Trophoblast cell (in vitro differentiated cells and primary cell): ENCODE measurements at regions not wholly inside any gene's neighbourhood (a gene's known extent, or its start where the extent isn't known, plus 50 kb on each side); places are given as distances from the start of the nearest gene placed in this dataset.

Experiments
- DNase-seq, 2 donors: peaks; one replicate each; pipeline ENCODE4 v3.0.0-alpha.2; 2016
- H2AFZ ChIP-seq: 2 replicates; pipeline ENCODE4 v1.6.1; 2013; ENCODE audit warnings: low read length, moderate library complexity, mild to moderate bottlenecking; ENCODE audit not compliant: insufficient read depth, poor library complexity
- H2AK5ac ChIP-seq: 2 replicates; pipeline ENCODE4 v1.6.1; 2013; ENCODE audit warnings: mild to moderate bottlenecking, low read length
- H2BK120ac ChIP-seq: 2 replicates; pipeline ENCODE4 v1.6.1; 2013; ENCODE audit warnings: low read length, mild to moderate bottlenecking, moderate library complexity; ENCODE audit not compliant: insufficient read depth, poor library complexity
- H2BK12ac ChIP-seq: 2 replicates; pipeline ENCODE4 v1.6.1; 2013; ENCODE audit warnings: mild to moderate bottlenecking, low read length, moderate library complexity
- H2BK5ac ChIP-seq: 2 replicates; pipeline ENCODE4 v1.6.1; 2013; ENCODE audit warnings: low read length, low read depth, moderate library complexity, mild to moderate bottlenecking; ENCODE audit not compliant: poor library complexity
- H3K14ac ChIP-seq: 2 replicates; pipeline ENCODE4 v1.6.1; 2013; ENCODE audit warnings: mild to moderate bottlenecking, low read length
- H3K18ac ChIP-seq: 2 replicates; pipeline ENCODE4 v1.6.1; 2013; ENCODE audit warnings: mild to moderate bottlenecking, low read length
- H3K23ac ChIP-seq: 2 replicates; pipeline ENCODE4 v1.6.1; 2013; ENCODE audit warnings: low read length
- H3K27ac ChIP-seq: 2 replicates; pipeline ENCODE4 v1.5.1; 2013; ENCODE audit warnings: low read depth, mild to moderate bottlenecking, inconsistent platforms, low read length, moderate library complexity
- H3K27me3 ChIP-seq: 2 replicates; pipeline ENCODE4 v1.6.1; 2013; ENCODE audit warnings: inconsistent platforms, mild to moderate bottlenecking, low read length, moderate library complexity; ENCODE audit not compliant: insufficient read depth
- H3K36me3 ChIP-seq, 2 experiments: 1 replicate in 1 of 2; 2 replicates in 1 of 2; pipeline ENCODE4 v1.6.1; 2013; ENCODE audit warnings: low read length in 2 of 2, mild to moderate bottlenecking in 2 of 2, moderate library complexity in 1 of 2; ENCODE audit not compliant: insufficient read depth in 2 of 2, control insufficient read depth in 1 of 2
- H3K4ac ChIP-seq: 2 replicates; pipeline ENCODE4 v1.6.1; 2013; ENCODE audit warnings: low read depth, mild to moderate bottlenecking, low read length, moderate library complexity
- H3K4me1 ChIP-seq, 2 experiments: 1 replicate in 1 of 2; 2 replicates in 1 of 2; pipeline ENCODE4 v1.6.1; 2013; ENCODE audit warnings: low read length in 2 of 2, mild to moderate bottlenecking in 2 of 2, moderate library complexity in 1 of 2; ENCODE audit not compliant: insufficient read depth in 2 of 2, control insufficient read depth in 1 of 2
- H3K4me2 ChIP-seq: 2 replicates; pipeline ENCODE4 v1.6.1; 2013; ENCODE audit warnings: inconsistent platforms, mild to moderate bottlenecking, low read length, moderate library complexity
- H3K4me3 ChIP-seq: 2 replicates; pipeline ENCODE4 v1.5.1; 2013; ENCODE audit warnings: mild to moderate bottlenecking, low read depth, low read length, inconsistent platforms
- H3K79me1 ChIP-seq: one replicate; pipeline ENCODE4 v1.6.1; 2013; ENCODE audit warnings: low read length
- H3K79me2 ChIP-seq: 2 replicates; pipeline ENCODE4 v1.6.1; 2013; ENCODE audit warnings: low read length, mild to moderate bottlenecking; ENCODE audit not compliant: control insufficient read depth, insufficient read depth, poor library complexity
- H3K9ac ChIP-seq: 2 replicates; pipeline ENCODE4 v1.6.1; 2013; ENCODE audit warnings: mild to moderate bottlenecking, low read length
- H3K9me3 ChIP-seq: 2 replicates; pipeline ENCODE4 v1.6.1; 2013; ENCODE audit warnings: low read depth, mild to moderate bottlenecking, control low read depth, inconsistent platforms, low read length; ENCODE audit not compliant: insufficient read depth
- H4K12ac ChIP-seq: 2 replicates; pipeline ENCODE4 v1.6.1; 2013; ENCODE audit warnings: low read depth, mild to moderate bottlenecking, low read length, moderate library complexity
- H4K8ac ChIP-seq: 2 replicates; pipeline ENCODE4 v1.6.1; 2013; ENCODE audit warnings: low read depth, mild to moderate bottlenecking, low read length, moderate library complexity
- H4K91ac ChIP-seq: one replicate; pipeline ENCODE4 v1.6.1; 2013; ENCODE audit warnings: low read depth, mild to moderate bottlenecking, low read length, moderate library complexity
- WGBS: extraction: QIAGEN DNeasy Blood & Tissue Kit; methylation state at CpG from one replicate; pipeline ENCODE4 v1.1.7; 2013; ENCODE audit warnings: missing lambda C conversion rate; ENCODE audit not compliant: insufficient read length, insufficient coverage; ENCODE audit errors: extremely low coverage; 5-methylcytosine and 5-hydroxymethylcytosine counted together

DNA sequence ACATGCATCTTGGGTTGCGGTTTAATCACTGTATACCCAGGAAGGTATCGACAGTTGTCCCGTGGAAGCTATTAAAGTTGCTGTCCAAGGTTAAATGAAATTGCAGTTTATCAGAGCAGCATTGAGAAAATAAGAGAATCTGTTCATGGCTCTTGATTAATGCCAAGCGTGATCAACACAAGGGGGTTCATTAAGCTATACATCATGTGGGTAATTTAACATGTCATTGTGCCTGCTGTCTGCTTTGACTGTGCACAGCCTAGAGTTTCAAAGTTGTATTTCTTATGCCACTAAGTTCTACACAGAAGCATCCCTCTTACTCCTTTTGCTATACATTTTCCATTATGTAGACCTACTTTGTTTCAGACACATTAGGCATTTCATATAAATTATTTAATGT lies 74.8 kb upstream of the SP8 start:
- no CpG with 5 or more reads among the region's 4 CpGs for WGBS
- Histone ChIP-seq H3K79me2 (no peaks in the 10 kb centered on the region), H2BK5ac (no peak overlapping the region), H4K91ac (no peak overlapping the region), H3K14ac (no peak overlapping the region), H3K4me2 (no peak overlapping the region), H4K12ac (no peak overlapping the region), H3K23ac (no peak overlapping the region), H3K79me1 (no peaks in the 10 kb centered on the region), H2AFZ (no peak overlapping the region), H3K27me3 (no peaks in the 10 kb centered on the region), H2BK120ac (no peak overlapping the region), H3K4me3 (no peak overlapping the region), H3K9ac (no peak overlapping the region), H4K8ac (no peak overlapping the region), H3K9me3 (no peaks in the 10 kb centered on the region), H3K4me1 (no peaks in the 10 kb centered on the region), H2AK5ac (no peak overlapping the region), H3K18ac (no peak overlapping the region), H3K4ac (no peak overlapping the region), H3K36me3 (no peaks in the 10 kb centered on the region), H2BK12ac (no peak overlapping the region), H3K27ac (no peak overlapping the region)
- no peak for DNase-seq

DNA sequence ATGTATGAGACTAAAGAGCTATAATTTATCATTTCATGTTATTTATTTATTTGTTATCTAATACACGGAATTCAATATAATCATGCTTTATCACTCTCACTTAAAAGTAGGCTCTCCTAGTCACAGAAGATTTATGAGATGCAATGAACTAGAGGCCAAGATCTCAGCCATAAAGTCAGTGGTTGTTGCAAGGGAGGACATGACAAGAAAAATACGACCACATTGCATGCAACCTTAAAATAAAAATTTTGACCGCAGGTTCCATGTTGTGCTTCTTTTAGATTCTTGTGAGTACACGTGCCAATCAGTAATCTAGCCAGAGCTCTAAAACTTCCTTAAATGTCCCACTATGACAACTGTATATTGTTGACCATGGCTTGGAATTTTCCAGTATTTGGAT lies 75.9 kb upstream of the SP8 start:
- Histone ChIP-seq H3K4me2 (no peak overlapping the region), H3K27ac (no peak overlapping the region), H3K27me3 (no peaks in the 10 kb centered on the region), H3K36me3 (no peaks in the 10 kb centered on the region), H3K4me1 (no peaks in the 10 kb centered on the region), H4K91ac (no peak overlapping the region), H3K79me2 (no peaks in the 10 kb centered on the region), H3K4ac (no peak overlapping the region), H2BK5ac (no peak overlapping the region), H3K79me1 (no peaks in the 10 kb centered on the region), H4K8ac (no peak overlapping the region), H2AFZ (no peak overlapping the region), H4K12ac (no peak overlapping the region), H3K9me3 (no peaks in the 10 kb centered on the region), H3K4me3 (no peak overlapping the region), H3K9ac (no peak overlapping the region), H3K23ac (no peak overlapping the region), H2BK12ac (no peak overlapping the region), H2BK120ac (no peak overlapping the region), H3K14ac (no peak overlapping the region), H3K18ac (no peak overlapping the region), H2AK5ac (no peak overlapping the region)
- DNase-seq: no peak
- no CpG with 5 or more reads among the region's 4 CpGs for WGBS

DNA sequence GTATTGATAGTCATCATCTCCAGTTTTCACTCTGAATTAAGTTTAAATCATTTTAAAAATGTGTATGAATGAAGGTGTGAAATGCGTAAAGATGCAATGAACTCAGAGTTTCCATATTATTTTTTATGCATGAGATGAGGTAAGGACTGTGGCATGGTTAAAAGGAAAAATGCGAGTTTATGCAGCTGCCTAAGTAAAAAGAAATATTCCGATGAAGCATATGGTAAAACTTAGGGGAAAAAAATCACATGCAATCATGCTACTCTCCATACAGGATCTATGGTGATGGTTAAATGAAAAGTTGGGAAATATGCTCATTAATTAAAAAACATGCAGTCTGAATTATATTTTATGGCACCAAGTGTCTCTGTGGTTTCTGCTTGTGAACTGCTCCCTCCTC lies 77.5 kb upstream of the SP8 start:
- no peaks in the 10 kb centered on the region for H3K36me3 ChIP-seq
- H3K4me1 ChIP-seq: no peaks in the 10 kb centered on the region
- H2BK120ac ChIP-seq: no peak overlapping the region
- H3K9ac ChIP-seq: no peak overlapping the region
- H2AK5ac ChIP-seq: no peak overlapping the region
- no peak overlapping the region for H3K4me3 ChIP-seq
- H3K4ac ChIP-seq: no peak overlapping the region
- no peak overlapping the region for H4K8ac ChIP-seq
- H3K9me3 ChIP-seq: no peaks in the 10 kb centered on the region
- H4K12ac ChIP-seq: no peak overlapping the region
- H3K18ac ChIP-seq: no peak overlapping the region
- no peak overlapping the region for H2AFZ ChIP-seq
- no peaks in the 10 kb centered on the region for H3K27me3 ChIP-seq
- H3K79me1 ChIP-seq: no peaks in the 10 kb centered on the region
- no peaks in the 10 kb centered on the region for H3K79me2 ChIP-seq
- H2BK5ac ChIP-seq: no peak overlapping the region
- H3K23ac ChIP-seq: no peak overlapping the region
- H4K91ac ChIP-seq: no peak overlapping the region
- no peak overlapping the region for H3K27ac ChIP-seq
- no peak for DNase-seq
- no peak overlapping the region for H2BK12ac ChIP-seq
- no peak overlapping the region for H3K14ac ChIP-seq
- WGBS: no CpG with 5 or more reads among the region's 3 CpGs
- H3K4me2 ChIP-seq: no peak overlapping the region

DNA sequence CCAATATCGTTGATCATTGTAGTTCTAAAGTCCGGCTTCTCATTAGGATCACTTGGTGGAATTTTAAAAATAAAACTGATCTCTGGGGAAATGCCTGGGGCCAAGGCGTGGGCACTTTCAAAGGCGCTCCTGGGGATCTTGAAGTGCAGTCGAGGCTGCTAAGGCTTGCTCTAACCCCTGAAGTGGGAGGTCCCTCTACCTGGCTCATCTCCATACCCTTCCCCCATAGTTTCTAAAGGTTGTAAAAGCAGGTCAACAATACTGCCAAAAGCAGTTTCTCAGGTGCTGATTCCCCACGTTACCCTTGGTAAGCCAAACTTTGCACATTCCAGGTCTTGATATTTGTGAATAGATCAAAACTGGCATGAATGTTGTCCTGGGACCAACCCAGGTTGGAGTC lies 79.0 kb upstream of the SP8 start:
- Histone ChIP-seq H3K79me2 (no peaks in the 10 kb centered on the region), H3K23ac (no peak overlapping the region), H3K4ac (no peak overlapping the region), H4K12ac (no peak overlapping the region), H3K14ac (no peak overlapping the region), H3K9me3 (no peaks in the 10 kb centered on the region), H4K8ac (no peak overlapping the region), H3K4me2 (no peak overlapping the region), H3K4me1 (no peaks in the 10 kb centered on the region), H4K91ac (no peak overlapping the region), H2AFZ (no peak overlapping the region), H2BK120ac (no peak overlapping the region), H3K9ac (no peak overlapping the region), H3K27me3 (no peaks in the 10 kb centered on the region), H3K36me3 (no peaks in the 10 kb centered on the region), H2BK5ac (no peak overlapping the region), H3K27ac (no peak overlapping the region), H3K4me3 (no peak overlapping the region), H3K18ac (no peak overlapping the region), H2BK12ac (no peak overlapping the region), H3K79me1 (no peaks in the 10 kb centered on the region), H2AK5ac (no peak overlapping the region)
- WGBS: no CpG with 5 or more reads among the region's 6 CpGs
- no peak for DNase-seq
